GM10266 (cell line): ENCODE measurements at regions not wholly inside any gene's neighbourhood (a gene's known extent, or its start where the extent isn't known, plus 50 kb on each side); places are given as distances from the start of the nearest gene placed in this dataset.
A peak's percentile ranks its signal among the peaks of the same experiment; 100 is the strongest.

ENCODE experiments used
- DNase-seq: peaks from one replicate; pipeline ENCODE4 v3.0.0; 2012; ENCODE audit errors: extremely low spot score
- CTCF ChIP-seq: IDR thresholded peaks from 2 replicates; pipeline ENCODE4 v1.5.1; 2012; ENCODE audit warnings: mild to moderate bottlenecking, low read depth; ENCODE audit not compliant: control insufficient read depth, insufficient read depth; ENCODE audit errors: missing control alignments

- DNase-seq, result no peak
- TF ChIP-seq CTCF, result no peak
These were observed 309.9 kb downstream of the BMP7 start for GRCh38 chr20:56956534-56956933.

GRCh38 chr20:56957737-56958553 lies 308.5 kb downstream of the BMP7 start:
- no peak for DNase-seq
- TF ChIP-seq CTCF, result no peak

GRCh38 chr20:56964901-56965300 lies 301.5 kb downstream of the BMP7 start:
- no peak for TF ChIP-seq CTCF
- no peak for DNase-seq

GRCh38 chr20:56967916-56968315 lies 298.5 kb downstream of the BMP7 start:
- TF ChIP-seq CTCF, result no peak
- DNase-seq, result no peak

- no peak for DNase-seq
- TF ChIP-seq CTCF, result no peak
These were observed 297.9 kb downstream of the BMP7 start for GRCh38 chr20:56968376-56969048.

- DNase-seq, result peak; percentile 30
These were observed 291.8 kb downstream of the BMP7 start for GRCh38 chr20:56974499-56975250.

More at GRCh38 chr20:56974499-56975250, 291.8 kb downstream of the BMP7 start:
- TF ChIP-seq CTCF, result peak; percentile 53
